ENCODE measurements at regions not wholly inside any gene's neighbourhood (a gene's known extent, or its start where the extent isn't known, plus 50 kb on each side); places are given as distances from the start of the nearest gene placed in this dataset.
"Not testable (repeated sequence)": the region's sequence is repeated elsewhere in the genome, so short reads cannot be mapped to it uniquely, and the experiment has no call there.

DNA sequence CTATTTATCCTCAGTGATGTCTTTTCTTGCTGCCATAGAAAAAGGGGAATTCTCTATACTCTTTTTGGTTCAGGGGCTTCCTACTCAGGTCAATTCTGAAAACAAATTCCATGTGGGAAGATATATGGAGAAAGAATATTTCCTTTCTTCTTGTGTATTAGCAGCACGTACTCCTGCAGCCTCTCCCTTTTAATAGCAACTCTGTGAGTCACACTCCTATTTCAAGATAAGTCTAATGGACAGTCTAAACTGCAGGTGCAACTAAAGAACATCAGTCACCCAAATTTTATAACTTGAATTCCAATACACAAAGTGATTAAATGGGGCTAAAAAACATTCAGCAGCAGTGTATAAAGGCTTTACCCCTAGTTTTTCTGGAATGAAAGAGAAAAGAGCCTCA is 942.2 kb downstream of the CNTNAP5 start:
- DNase-seq, result no peak

DNA sequence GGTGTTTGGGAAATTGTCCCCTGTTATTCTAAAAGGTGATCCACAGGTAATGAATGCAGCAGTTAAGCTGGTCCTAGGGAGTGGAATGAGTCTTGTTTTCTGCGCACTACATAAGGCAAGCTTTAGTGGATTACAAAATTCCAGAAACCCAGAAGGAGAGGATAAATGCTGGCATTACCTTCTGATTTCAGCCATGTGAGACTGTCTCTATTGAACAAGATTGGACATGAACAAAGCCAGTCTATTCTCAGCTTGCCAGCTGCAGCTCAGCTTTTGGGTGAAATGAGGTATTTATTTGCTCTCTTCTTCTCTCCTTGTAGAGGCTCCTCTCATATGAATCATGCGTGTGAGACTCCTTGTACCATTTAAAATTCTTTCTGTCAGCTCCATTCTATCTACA is 944.9 kb downstream of the CNTNAP5 start:
- DNase-seq, result no peak

DNA sequence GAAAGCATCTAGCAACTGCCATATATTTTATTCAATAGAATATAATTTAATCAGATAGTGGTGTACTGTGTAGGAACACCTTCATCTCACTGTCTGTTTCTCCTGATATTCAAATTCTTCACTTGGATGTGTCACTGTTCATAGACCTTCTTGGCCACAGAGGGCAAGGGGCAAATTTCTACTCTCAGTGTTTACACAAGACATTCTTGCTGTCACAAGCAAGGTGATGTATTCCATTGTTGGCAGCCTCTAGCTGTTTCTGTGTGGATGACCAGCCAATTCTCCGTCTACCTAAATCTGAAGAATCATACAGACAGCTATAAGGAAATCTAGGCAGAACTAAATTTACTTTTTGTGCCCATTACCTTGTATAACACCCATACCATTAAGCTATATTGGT is 948.3 kb downstream of the CNTNAP5 start:
- DNase-seq, result no peak

DNA sequence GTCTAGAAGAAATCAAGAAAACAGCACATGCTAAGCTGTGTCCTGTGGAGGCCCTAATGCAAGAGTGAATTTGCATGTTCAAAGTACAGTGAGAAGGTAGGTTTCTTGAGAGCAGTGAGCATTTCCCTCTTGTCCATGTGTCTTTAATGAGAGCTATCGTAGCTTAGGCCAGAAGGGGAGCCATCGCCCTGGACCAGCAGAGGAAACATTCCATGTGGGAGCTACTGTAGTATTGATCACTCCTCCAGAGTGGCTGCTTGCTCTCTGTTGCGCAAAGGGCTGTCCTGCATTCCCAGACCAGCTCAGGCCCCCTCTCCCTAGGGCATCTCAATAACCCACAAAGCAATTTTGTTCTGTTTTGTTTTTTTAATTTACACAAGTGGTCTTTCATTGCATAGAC is 950.1 kb downstream of the CNTNAP5 start:
- no peak for DNase-seq

DNA sequence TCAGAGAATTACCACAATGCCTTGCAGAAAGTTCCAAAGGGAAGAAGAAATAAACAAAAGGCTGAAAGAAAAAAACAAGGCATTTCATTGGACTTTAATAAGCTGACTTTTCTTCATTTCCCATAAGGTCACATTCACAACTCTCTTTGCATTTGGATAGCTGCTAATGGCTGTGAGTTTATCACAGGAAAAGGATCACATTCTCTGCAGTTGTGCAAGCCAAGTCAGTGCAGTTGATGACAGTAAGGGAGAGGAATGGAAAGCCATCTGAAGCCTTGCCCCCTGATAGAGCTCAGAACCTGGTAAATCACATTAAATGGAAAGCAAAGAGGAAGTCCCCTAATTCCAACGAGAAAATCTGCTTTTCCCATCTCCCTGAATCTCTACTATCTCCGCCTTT is 950.6 kb downstream of the CNTNAP5 start:
- no peak for DNase-seq

DNA sequence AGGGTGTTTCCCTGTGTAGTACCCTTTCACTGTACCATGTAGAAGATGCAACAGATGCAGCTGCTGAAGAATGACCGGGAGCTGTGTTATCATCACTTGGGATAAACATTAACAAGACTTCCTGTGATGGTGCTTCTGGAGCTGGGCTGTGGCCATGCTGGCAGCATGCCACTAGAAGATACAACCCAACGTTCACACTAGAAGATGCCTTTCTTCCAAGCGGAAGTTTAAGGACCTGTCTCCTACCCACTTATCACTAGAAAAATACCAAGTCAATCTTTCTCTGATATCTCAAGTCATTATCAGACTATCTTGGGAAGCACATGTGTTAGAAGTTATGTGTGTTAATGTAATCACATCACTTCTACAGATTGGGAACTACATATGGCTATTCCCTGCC is 953.5 kb downstream of the CNTNAP5 start:
- DNase-seq, result no peak

DNA sequence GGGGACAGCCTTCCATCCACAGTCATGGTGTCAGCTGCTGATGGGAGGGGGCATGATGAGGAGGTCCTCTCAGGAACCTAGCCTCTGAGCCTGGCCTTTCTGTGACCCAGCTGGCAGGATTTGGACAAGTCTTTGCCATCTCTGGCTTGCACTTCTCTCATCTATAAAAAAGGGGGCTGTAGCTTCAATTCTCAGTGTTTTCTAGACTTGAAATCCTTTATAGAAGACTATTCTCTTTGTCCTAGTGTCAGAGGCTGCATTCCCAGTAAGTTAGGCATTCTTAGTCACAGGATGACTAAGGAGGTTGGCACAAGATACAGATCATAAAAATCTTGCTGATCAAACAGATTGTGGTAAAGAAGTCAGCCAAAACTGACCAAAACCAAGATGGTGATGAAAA is 958.5 kb downstream of the CNTNAP5 start:
- DNase-seq, result no peak

DNA sequence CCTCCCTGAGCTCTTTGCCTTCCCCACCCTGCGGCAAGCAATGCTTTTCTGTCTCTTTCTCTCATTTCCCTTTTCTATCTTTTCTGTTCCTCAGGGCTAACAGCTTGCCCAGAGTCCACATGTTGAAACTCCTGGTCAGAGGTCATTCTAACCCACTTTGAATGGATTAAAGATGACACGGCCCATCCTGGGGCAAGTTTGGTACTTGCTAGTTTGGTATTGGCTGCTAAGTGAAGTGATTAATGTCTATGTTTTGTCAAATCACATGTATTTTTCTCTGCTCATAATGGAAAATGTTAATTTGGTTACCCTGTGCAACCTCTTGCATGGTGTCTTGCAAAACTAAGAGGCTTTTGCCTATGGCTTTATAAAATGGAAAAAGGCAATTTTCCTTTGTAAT is 960.2 kb downstream of the CNTNAP5 start:
- DNase-seq, result no peak

DNA sequence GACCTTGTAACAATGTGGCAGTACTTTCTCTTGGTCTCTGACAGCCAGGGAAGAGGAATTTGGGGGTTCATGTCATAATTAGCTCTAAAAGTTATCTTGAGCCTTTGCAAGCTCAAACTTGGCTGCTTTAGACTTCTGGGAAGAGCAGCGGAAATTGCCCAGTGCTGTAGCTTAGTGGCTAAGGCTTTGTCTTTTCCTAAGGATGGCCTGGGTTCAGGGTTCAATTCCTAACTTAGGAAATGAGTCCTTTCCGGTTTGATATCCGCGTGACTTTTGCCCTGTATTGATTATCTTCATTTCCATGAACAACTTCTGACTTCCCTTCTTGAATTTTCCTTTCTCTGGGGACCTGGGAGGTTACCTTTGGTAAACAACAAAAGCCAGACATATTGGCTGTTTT is 961.0 kb downstream of the CNTNAP5 start:
- DNase-seq, result no peak

DNA sequence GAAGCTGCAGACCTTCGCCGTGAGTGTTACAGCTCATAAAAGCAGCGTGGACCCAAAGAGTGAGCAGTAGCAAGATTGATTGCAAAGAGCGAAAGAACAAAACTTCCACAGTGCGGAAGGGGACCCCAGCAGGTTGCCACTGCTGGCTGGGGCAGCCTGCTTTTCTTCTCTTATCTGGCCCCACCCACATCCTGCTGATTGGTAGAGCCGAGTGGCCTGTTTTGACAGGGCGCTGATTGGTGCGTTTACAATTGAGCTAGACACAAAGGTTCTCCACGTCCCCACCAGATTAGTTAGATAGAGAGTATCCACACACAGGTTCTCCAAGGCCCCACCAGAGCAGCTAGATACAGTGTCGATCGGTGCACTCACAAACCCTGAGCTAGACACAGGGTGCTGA is 961.8 kb downstream of the CNTNAP5 start:
- DNase-seq, result not testable (repeated sequence)

DNA sequence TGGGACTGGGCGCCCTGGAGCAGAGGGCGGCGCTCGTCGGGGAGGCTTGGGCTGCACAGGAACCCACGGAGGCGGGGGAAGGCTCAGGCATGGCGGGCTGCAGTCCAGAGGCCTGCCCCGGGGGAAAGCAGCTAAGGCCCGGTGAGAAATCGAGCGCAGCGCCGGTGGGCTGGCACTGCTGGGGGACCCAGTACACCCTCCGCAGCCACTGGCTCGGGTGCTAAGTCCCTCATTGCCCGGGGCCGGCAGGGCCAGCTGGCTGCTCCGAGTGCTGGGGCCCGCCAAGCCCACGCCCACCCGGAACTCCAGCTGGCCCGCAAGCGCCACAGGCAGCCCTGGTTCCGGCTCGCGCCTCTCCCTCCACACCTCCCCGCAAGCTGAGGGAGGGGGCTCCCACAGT is 962.3 kb downstream of the CNTNAP5 start:
- not testable (repeated sequence) for DNase-seq

DNA sequence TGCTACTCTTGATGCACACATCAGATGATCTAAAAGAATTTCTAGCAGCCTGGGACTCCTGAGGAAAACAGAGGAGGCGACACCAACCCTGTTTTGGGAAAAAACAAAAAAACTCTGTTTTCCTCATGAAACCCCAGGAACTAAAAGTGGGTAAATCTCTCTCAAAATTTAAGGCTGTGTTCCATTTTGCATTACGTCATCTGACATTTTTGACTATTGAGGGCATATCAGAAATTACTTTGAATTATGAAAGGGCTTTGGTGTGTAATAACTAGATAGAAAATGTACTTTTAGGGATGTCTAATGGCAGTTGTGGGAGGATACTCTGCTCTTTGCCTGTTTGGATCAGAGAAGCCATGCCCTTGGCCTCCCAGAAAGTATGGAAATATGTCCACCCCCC is 963.0 kb downstream of the CNTNAP5 start:
- no peak for DNase-seq

DNA sequence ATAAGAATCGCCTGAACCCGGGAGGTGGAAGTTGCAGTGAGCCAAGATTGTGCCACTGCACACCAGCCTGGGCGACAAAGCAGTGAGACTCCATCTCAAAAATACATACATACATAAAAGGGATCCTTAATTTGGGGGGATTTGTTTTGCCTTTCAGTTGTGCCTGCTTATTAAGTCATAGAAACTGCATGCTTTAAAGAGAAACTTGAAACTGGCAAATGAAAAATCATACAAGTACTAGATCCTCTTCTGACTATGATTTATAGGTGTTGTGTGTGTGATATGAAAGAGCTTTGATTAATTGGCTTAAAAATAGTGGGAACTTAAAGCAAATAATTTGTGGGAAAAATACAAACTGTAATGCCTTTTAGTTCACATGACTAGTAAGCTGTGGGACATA is 963.7 kb downstream of the CNTNAP5 start:
- no peak for DNase-seq

DNA sequence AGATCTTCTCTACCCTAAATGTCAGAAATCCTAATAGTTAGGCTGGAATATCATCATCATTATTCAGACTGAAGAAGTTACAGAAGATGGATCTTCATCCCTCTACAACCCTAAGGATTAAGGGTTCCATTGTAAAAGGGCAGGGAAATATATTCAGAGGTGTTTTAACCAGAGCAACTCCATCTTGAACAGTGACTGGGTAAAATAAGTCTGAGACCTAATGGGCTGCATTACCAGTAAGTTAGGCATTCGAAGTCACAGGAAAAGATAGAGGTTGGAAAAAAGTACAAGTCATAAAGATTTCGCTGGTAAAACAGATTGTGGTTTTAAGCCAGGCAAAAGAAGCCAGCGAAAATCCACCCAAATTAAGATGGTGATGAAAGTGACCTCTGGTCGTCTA is 968.7 kb downstream of the CNTNAP5 start:
- no peak for DNase-seq

DNA sequence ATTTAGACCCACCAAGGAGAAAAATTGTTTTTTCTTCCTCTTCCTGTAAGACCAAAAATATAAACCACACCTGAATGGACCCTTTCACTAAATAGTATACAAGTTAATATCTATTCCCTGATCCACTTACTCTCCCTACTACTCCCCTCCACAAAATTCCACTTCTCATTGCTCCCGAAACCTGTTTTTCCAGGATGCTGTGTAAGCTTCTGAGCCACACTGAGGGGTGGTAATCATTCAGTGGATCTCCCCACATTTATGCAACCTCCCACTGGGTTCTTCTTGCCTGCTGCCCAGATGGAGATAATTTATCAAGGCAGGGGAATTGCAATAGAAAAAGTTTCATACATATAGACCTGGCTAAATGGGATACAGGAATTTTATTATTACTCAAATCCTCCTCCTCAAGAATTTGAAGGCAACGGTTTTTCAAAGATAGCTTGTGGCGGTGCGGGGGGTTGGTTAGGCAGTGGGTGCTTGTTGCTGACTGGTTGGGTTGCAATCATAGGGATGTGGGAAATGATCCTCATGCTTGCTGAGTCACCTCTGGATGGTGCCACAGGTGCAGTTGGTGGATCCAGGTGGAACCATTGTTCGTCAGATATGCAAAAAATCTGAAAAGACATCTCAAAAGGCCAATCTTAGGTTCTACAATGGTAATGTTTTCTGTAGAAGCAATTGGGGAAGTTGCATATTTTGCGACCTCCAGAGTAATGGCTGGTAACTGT is 970.3 kb downstream of the CNTNAP5 start:
- no peak for DNase-seq

DNA sequence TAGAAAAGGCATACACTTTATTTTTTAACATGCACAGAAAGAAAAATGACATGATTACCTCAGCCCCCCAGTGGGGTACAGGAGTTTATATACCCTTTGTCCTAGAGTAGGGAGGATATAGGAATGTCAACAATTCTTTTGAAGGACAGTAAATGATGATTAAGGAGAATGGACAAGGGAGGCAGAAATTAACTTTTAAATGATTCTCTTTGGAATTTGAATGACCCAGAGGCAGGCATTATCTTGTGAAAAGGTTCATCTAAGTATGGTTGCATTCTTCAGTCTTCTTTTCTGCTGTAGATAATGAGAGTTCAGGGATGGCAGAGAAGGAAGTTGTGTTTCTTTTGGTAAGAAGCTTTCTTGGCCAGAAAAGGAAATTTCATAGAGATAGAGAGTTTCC is 971.3 kb downstream of the CNTNAP5 start:
- DNase-seq, result no peak

DNA sequence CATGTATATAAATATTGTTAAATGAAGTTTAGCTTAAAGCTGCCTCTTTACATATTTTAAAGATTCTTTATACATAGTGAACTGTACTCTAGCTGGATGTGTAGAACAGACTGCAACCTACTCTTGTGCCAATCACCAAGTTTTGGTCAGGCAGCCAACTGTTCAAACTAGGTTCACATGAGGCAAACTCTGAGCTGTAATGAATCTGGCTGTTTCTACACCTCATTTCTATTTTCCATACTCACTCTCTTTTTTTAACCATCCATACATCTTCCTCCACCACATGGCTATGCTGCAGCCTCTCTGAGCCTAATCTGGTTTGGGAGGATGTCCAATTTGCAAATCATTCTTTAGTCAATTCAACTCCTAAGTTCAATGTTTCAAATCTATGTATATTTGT is 974.8 kb downstream of the CNTNAP5 start:
- no peak for DNase-seq

DNA sequence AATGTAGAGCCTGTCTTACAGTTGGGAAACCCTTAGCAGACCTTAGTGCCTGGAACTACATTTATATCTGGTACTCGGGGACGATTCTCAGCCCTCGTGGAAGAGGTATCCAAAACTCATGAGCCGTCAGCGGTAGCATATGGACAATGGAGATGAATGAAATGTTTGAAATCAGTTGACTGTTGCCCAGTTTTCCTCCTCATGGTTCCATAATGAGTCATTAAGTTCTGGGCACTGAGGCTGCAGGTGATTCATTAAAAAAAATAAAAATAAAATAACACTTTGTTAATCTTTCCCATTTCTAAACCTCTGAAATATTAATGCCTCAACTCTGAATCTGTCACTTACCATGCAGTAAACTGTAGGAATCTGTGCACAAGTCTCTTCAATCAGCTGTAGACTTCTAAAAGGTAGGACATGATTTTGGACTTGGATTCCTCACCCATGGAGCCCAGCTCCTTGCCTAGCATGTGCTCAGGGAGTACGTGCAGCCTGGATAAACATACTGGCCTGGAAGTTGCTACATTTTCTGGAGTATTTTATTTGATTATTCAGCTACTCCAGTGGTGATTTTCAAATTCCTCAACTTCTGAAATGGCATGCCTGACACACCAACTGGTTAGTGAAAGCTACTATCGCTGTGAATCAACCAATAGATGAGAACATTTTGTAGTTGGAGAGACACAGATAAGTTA is 979.2 kb downstream of the CNTNAP5 start:
- no peak for DNase-seq

DNA sequence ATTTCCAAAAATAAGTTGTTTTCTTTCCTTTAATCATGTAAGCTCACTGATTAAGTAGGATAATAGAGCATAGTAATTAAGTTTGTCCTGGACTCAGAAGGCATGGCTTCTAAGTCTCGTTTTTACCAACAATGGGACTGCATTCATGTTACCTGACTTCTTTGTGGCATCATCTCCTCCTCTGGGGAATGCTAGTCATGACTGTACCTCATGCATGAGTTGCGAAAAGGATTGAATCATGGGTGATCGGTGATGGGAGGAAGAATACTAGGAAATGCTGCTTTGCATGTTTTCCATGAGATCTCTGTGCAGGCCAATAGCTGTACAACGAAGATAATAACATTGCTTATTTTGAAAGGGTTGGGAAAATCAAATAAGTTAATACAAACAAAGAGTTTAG is 981.6 kb downstream of the CNTNAP5 start:
- no peak for DNase-seq

DNA sequence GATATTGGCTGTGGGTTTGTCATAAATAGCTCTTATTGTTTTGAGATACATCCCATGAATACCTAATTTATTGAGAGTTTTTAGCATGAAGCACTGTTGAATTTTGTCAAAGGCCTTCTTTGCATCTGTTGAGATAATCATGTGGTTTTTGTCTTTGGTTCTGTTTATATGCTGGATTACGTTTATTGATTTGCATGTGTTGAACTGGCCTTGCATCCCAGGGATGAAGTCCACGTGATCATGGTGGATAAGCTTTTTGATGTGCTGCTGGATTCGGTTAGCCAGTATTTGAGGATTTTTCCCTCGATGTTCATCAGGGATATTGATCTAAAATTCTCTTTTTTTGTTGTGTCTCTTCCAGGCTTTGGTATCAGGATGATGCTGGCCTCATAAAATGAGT is 1003.6 kb downstream of the CNTNAP5 start:
- DNase-seq, result not testable (repeated sequence)

DNA sequence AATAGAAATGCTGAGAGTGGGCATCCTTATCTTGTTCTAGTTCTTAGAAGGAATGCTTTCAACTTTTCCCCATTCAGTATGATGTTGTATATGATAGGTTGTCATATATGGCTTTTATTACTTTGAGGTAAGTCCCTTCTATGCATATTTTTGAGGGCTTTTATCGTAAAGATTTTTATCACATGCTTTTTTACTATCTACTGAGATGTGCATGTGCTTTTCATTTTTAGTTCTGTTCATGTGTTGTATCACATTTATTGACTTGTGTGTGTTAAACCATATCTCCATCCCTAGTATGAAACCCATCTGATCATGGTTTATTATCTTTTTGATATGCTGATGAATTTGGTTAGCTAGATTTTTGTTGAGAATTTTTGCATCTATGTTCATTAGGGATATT is 1008.8 kb downstream of the CNTNAP5 start:
- DNase-seq, result no peak

DNA sequence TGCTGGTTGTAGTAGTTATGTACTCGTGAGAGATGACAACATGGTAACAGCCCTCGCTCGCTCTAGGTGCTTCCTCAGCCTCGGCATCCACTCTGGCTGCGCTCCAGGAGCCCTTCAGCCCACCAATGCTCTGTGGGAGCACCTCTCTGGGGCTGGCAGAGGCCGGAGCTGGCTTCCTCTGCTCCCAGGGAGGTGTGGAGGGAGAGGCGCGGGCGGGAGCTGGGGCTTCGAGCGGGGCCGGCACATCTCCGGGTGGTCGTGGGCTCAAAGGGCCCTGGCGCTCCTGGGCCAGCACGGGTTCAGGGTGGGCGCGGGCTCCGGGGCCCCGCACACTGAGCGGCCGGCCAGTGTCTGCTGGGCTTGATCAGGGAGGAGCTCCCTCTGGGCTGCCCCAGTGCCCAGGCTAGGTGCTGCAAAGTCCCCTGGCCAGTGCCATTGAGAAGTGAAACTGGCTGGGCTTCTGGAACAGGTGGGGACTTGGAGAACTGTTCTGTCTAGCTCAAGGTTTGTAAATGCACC is 1012.1 kb downstream of the CNTNAP5 start:
- DNase-seq, result no peak

DNA sequence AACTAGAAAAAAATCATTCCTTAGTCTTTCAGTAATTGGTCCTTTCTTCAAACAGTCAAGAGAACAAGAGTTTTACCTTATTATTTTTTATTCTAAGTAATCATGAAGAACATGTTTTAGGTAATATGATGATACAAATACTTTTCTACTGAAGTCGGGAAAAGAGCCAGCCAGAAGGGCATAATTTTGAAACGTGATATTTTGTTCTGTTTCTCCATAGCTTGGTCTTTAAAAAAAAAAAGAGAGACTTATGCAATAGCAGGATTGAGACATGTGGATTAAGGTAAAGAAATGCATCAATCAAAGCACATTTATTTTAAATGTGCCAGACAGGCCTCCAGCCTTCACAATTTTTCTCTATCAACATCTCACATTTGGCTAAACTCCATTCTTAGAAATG is 1016.8 kb downstream of the CNTNAP5 start:
- no peak for DNase-seq

DNA sequence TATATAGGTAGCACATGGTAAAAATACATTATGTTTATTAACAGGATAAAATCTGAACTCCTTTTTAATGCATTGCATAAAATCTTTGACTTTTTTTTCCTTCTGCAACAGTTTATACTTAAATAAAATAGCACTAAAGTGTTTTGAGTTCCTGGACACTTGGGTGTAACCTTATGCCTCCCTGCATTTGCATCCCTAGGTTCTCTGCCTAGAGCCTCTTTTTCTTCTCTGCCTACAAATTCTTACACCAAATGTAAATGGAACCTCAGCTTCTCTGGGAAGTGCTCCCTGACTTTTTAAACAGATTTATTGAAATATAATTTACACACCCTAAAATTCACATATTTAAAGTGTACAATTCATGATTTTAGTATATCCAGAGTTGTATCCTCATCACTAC is 1017.6 kb downstream of the CNTNAP5 start:
- DNase-seq, result no peak
